Vagina (tissue), 2 donors: ENCODE measurements at regions not wholly inside any gene's neighbourhood (a gene's known extent, or its start where the extent isn't known, plus 50 kb on each side); places are given as distances from the start of the nearest gene placed in this dataset.

Experiments used
- DNase-seq, 2 donors: peaks; one replicate each; pipeline ENCODE4 v3.0.0-alpha.2; 2017; ENCODE audit errors: extremely low spot score in 2 of 2
- H3K27ac ChIP-seq: fragments of 200-600 bp; sonication (generic); one replicate; pipeline ENCODE4 v1.5.1; 2019
- H3K27me3 ChIP-seq: fragments of 200-600 bp; sonication (generic); one replicate; pipeline ENCODE4 v1.5.1; 2019
- H3K36me3 ChIP-seq, 2 donors: fragments of 200-600 bp; sonication (generic); one replicate each; pipeline ENCODE4 v1.5.1; 2017 to 2019
- H3K4me1 ChIP-seq: fragments of 200-600 bp; sonication (generic); one replicate; pipeline ENCODE4 v1.5.1; 2019
- H3K4me3 ChIP-seq, 2 donors: fragments of 200-600 bp; sonication (generic); 1 replicate in 1 of 2; 2 replicates in 1 of 2; pipeline ENCODE4 v1.5.1; 2016 to 2019
- H3K9me3 ChIP-seq: fragments of 200-600 bp; sonication (generic); one replicate; pipeline ENCODE4 v1.5.1; 2019
- POLR2A ChIP-seq, 2 donors: fragments of 450-650 bp; IDR thresholded peaks; one replicate each; pipeline ENCODE4 v1.6.1; 2017; ENCODE audit warnings: antibody characterized with exemption in 2 of 2, mild to moderate bottlenecking in 2 of 2, moderate library complexity in 2 of 2
- POLR2AphosphoS5 ChIP-seq, 2 donors: sonication (generic); formaldehyde crosslinking; IDR thresholded peaks; one replicate each; pipeline ENCODE4 v1.9.0; 2017; ENCODE audit warnings: antibody characterized with exemption in 2 of 2, mild to moderate bottlenecking in 2 of 2, low read depth in 1 of 2; ENCODE audit not compliant: insufficient read depth in 1 of 2
- intact Hi-C: fragments of 100-400 bp; cut with DNase I; formaldehyde crosslinking; loops from one replicate; pipeline ENCODE4 v1.15.1; 2023
- TF ChIP-seq, protein P1 (sequence below), 3 experiments: fragments of 450-650 bp in 2 of 3; fragments of 200-600 bp in 1 of 3; sonication (generic) in 1 of 3; IDR thresholded peaks; one replicate each; pipeline ENCODE4 v1.5.1; 2017 to 2019; ENCODE audit warnings: antibody characterized with exemption in 3 of 3, mild to moderate bottlenecking in 2 of 3, moderate library complexity in 2 of 3

DNA sequence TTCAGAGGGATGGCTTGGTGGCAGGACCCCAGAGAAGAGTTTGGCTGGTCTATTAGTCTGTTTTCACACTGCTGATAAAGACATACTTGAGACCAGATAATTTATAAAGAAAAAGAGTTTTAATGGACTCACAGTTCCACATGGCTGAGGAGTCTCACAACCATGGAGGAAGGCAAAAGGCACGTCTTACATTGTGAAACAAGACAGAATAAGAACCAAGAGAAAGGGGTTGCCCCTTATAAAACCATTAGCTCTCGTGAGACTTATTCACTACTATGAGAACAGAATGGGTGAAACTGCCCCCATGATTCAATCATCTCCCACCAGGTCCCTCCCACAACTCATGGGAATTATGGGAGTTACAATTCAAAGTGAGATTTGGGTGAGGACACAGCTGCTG lies 78.5 kb upstream of the SSTR1 start:
- Histone ChIP-seq H3K9me3 (no peaks in the 10 kb centered on the region), H3K4me3 (no peak overlapping the region), H3K27ac (no peak overlapping the region), H3K4me1 (no peaks in the 10 kb centered on the region), H3K36me3 (no peaks in the 10 kb centered on the region), H3K27me3 (no peaks in the 10 kb centered on the region)
- DNase-seq = no peak
- intact Hi-C loops = no loop called here
- no peak for TF ChIP-seq POLR2A (IDR thresholded peaks at IDR 0.05)
- TF ChIP-seq, protein P1, sequence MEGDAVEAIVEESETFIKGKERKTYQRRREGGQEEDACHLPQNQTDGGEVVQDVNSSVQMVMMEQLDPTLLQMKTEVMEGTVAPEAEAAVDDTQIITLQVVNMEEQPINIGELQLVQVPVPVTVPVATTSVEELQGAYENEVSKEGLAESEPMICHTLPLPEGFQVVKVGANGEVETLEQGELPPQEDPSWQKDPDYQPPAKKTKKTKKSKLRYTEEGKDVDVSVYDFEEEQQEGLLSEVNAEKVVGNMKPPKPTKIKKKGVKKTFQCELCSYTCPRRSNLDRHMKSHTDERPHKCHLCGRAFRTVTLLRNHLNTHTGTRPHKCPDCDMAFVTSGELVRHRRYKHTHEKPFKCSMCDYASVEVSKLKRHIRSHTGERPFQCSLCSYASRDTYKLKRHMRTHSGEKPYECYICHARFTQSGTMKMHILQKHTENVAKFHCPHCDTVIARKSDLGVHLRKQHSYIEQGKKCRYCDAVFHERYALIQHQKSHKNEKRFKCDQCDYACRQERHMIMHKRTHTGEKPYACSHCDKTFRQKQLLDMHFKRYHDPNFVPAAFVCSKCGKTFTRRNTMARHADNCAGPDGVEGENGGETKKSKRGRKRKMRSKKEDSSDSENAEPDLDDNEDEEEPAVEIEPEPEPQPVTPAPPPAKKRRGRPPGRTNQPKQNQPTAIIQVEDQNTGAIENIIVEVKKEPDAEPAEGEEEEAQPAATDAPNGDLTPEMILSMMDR (IDR thresholded peaks at IDR 0.05) = no peak

DNA sequence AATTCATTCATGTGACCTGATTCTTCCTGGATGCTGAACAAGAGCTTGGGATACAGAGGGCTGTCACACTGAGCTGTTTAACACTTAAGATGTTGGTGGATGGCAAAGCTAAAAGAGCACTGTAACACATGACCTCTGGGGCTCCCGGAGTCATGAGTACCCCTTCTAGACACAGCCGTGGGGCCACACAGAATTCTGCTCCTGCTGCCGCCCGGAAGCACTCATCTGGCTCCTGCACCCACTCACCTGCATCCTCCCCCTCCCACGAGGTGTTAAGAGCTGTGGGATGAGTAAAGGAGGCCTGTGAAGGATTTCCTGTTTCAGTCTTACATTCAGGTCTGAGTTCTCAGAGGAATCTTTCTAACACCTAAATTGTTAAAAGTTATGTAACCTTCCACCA lies 78.0 kb upstream of the SSTR1 start:
- no peaks in the 10 kb centered on the region for H3K27me3 ChIP-seq

DNA sequence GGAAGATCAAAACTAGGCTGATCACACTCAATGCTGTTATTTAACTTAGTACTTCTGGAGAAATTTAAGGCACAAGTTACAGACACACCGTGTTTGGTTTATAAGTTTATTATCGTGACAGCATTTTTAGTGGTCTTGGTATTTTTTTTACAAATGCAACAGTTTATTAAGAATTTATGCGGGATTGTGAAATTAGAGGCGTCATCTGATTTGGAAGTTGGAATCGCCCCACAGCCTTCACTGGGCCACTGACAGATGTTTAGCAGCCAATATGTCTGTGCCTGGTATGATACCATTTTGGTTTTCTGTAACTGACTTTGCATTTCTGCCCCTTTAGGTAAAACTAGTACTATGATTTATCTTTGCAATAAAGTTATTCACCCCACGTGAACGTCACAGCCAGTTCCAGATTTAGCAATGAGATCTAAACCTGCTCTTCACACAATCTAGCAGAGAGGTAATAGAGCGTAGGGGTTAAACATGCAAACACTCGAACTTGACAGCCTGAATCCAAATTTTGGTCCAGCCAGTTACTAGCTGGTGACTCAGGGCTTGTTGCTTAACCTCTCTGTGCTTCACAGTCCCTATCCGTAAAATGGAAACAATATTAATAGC lies 73.2 kb upstream of the SSTR1 start:
- TF ChIP-seq POLR2A (IDR thresholded peaks at IDR 0.05) (no peak), POLR2AphosphoS5 (IDR thresholded peaks at IDR 0.05; ENCODE audit: insufficient read depth in 1 of 2, low read depth in 1 of 2) (no peak)
- TF ChIP-seq, protein P1 (IDR thresholded peaks at IDR 0.05) = no peak
- H3K27ac ChIP-seq = no peak overlapping the region
- no peaks in the 10 kb centered on the region for H3K4me1 ChIP-seq
- DNase-seq = no peak
- intact Hi-C loops = no loop called here
- H3K4me3 ChIP-seq = no peak overlapping the region
- H3K27me3 ChIP-seq = no peaks in the 10 kb centered on the region
- no peaks in the 10 kb centered on the region for H3K36me3 ChIP-seq
- no peaks in the 10 kb centered on the region for H3K9me3 ChIP-seq

More for the DNA sequence above, 78.0 kb upstream of the SSTR1 start:
- Histone ChIP-seq H3K4me3 (no peak overlapping the region), H3K9me3 (no peaks in the 10 kb centered on the region), H3K4me1 (no peaks in the 10 kb centered on the region), H3K27ac (no peak overlapping the region), H3K36me3 (no peaks in the 10 kb centered on the region)
- no peak for DNase-seq
- TF ChIP-seq, protein P1 (IDR thresholded peaks at IDR 0.05) = no peak
- no peak for TF ChIP-seq POLR2AphosphoS5 (IDR thresholded peaks at IDR 0.05; ENCODE audit: insufficient read depth in 1 of 2, low read depth in 1 of 2)
- no peak for TF ChIP-seq POLR2A (IDR thresholded peaks at IDR 0.05)
- intact Hi-C loops = no loop called here

DNA sequence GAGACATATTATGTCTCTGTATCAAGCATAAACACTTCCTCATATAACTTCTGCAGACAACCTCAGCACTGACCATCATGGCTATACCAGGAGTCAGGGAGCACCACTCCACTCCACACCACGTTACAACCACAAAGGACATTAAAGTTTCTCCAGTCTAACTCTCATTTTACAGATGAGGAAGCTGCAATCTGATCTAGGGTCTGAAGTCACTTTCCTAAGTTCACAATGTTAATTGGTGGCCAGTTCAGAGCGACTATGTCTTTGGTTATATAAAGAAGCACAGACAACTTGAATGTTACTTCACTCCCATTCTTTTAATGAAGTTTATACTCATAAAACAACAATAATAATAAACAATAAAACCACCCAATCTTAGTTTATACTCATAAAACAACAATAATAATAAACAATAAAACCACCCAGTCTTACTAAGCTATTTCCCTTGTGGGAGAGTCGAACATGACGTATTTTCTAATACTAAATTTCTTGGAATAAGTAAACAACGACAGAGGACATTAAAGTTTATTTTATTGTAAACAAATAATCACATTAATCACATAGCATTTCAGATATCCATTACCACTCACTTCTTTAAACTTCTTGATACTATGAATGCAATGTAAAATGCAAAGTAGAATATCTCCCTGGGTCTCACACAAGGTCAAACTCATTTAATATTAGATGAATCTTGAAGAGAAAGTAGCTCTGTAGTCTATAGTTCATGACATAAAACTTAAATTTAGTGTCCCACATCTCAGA lies 72.4 kb upstream of the SSTR1 start:
- Histone ChIP-seq H3K4me1 (no peaks in the 10 kb centered on the region), H3K27ac (no peak overlapping the region), H3K27me3 (no peaks in the 10 kb centered on the region), H3K9me3 (no peaks in the 10 kb centered on the region), H3K4me3 (no peak overlapping the region), H3K36me3 (no peaks in the 10 kb centered on the region)
- DNase-seq = no peak
- intact Hi-C loops = no loop called here
- TF ChIP-seq, protein P1 (IDR thresholded peaks at IDR 0.05) = no peak
- no peak for TF ChIP-seq POLR2AphosphoS5 (IDR thresholded peaks at IDR 0.05; ENCODE audit: insufficient read depth in 1 of 2, low read depth in 1 of 2)
- no peak for TF ChIP-seq POLR2A (IDR thresholded peaks at IDR 0.05)

DNA sequence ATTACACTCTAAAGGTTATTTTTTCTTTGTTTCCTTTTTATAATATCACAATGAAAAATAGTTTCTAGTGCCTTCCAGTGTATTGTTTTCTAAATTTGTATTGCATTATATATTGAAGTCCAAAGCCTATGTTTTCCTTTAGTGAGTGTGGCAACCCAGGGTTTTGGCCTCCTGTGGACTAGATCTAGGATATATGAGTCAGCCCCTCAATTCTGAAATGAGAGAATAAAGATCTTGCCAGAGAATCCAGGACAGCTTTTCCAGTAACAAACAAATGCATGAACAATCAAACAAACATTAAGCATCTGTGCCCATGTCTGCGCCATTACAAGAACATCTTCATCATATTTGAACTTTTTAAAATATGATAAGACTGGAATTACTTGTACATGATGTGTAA lies 70.7 kb upstream of the SSTR1 start:
- Histone ChIP-seq H3K4me3 (no peak overlapping the region), H3K9me3 (no peaks in the 10 kb centered on the region), H3K36me3 (no peaks in the 10 kb centered on the region), H3K27ac (no peak overlapping the region), H3K27me3 (no peaks in the 10 kb centered on the region), H3K4me1 (no peaks in the 10 kb centered on the region)
- TF ChIP-seq, protein P1 (IDR thresholded peaks at IDR 0.05) = no peak
- no peak for TF ChIP-seq POLR2A (IDR thresholded peaks at IDR 0.05)
- intact Hi-C loops = no loop called here
- DNase-seq = no peak
